ENCODE measurements at regions not wholly inside any gene's neighbourhood (a gene's known extent, or its start where the extent isn't known, plus 50 kb on each side); places are given as distances from the start of the nearest gene placed in this dataset.

GRCh38 chr9:118640836-118641560 is 728.2 kb downstream of the BRINP1 start:
- TF ChIP-seq CTCF (conservative IDR thresholded peaks at IDR 0.05; ENCODE audit: low read length), result no peak
- H3K4me3 ChIP-seq (ENCODE audit: low read length), result no peak overlapping the region
- peak; percentile 41 for DNase-seq (ENCODE audit: low read depth)

GRCh38 chr9:118643118-118643517 is 726.1 kb downstream of the BRINP1 start:
- H3K4me3 ChIP-seq (ENCODE audit: low read length), result no peak overlapping the region
- DNase-seq (ENCODE audit: low read depth), result peak; percentile 77
- no peak for TF ChIP-seq CTCF (conservative IDR thresholded peaks at IDR 0.05; ENCODE audit: low read length)

- H3K4me3 ChIP-seq (ENCODE audit: low read length), result no peak overlapping the region
- no peak for DNase-seq (ENCODE audit: low read depth)
- no peak for TF ChIP-seq CTCF (conservative IDR thresholded peaks at IDR 0.05; ENCODE audit: low read length)
These were observed 725.2 kb downstream of the BRINP1 start for GRCh38 chr9:118644066-118644465.

GRCh38 chr9:118647331-118647730 is 721.9 kb downstream of the BRINP1 start:
- H3K4me3 ChIP-seq (ENCODE audit: low read length), result no peak overlapping the region
- no peak for TF ChIP-seq CTCF (conservative IDR thresholded peaks at IDR 0.05; ENCODE audit: low read length)
- DNase-seq (ENCODE audit: low read depth), result no peak

GRCh38 chr9:118650417-118650816 is 718.8 kb downstream of the BRINP1 start:
- DNase-seq (ENCODE audit: low read depth), result no peak
- no peak for TF ChIP-seq CTCF (conservative IDR thresholded peaks at IDR 0.05; ENCODE audit: low read length)
- no peak overlapping the region for H3K4me3 ChIP-seq (ENCODE audit: low read length)

GRCh38 chr9:118651511-118651910 is 717.7 kb downstream of the BRINP1 start:
- no peak for TF ChIP-seq CTCF (conservative IDR thresholded peaks at IDR 0.05; ENCODE audit: low read length)
- DNase-seq (ENCODE audit: low read depth), result no peak
- no peak overlapping the region for H3K4me3 ChIP-seq (ENCODE audit: low read length)

GRCh38 chr9:118652258-118652657 is 717.0 kb downstream of the BRINP1 start:
- TF ChIP-seq CTCF (conservative IDR thresholded peaks at IDR 0.05; ENCODE audit: low read length), result no peak
- no peak for DNase-seq (ENCODE audit: low read depth)

More at GRCh38 chr9:118652258-118652657, 717.0 kb downstream of the BRINP1 start:
- H3K4me3 ChIP-seq (ENCODE audit: low read length), result no peak overlapping the region

Data from AG10803 (cell line).